Fibroblast of skin of left biceps (primary cell): ENCODE measurements at regions not wholly inside any gene's neighbourhood (a gene's known extent, or its start where the extent isn't known, plus 50 kb on each side); places are given as distances from the start of the nearest gene placed in this dataset.
"Not testable (repeated sequence)": the region's sequence is repeated elsewhere in the genome, so short reads cannot be mapped to it uniquely, and the experiment has no call there.

ENCODE experiments used
- DNase-seq, 2 experiments: peaks; one replicate each; pipeline ENCODE4 v3.0.0-alpha.2; 2013; ENCODE audit warnings: low read depth in 2 of 2

DNA sequence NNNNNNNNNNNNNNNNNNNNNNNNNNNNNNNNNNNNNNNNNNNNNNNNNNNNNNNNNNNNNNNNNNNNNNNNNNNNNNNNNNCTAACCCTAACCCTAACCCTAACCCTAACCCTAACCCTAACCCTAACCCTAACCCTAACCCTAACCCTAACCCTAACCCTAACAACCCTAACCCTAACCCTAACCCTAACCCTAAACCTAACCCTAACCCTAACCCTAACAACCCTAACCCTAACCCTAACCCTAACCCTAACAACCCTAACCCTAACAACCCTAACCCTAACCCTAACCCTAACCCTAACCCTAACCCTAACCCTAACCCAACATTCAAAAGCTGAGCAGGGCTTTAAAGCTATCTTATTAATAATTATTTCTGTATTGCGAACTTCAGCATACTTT lies 182.5 kb upstream of the FAM20C start:
- DNase-seq = not testable (repeated sequence)

DNA sequence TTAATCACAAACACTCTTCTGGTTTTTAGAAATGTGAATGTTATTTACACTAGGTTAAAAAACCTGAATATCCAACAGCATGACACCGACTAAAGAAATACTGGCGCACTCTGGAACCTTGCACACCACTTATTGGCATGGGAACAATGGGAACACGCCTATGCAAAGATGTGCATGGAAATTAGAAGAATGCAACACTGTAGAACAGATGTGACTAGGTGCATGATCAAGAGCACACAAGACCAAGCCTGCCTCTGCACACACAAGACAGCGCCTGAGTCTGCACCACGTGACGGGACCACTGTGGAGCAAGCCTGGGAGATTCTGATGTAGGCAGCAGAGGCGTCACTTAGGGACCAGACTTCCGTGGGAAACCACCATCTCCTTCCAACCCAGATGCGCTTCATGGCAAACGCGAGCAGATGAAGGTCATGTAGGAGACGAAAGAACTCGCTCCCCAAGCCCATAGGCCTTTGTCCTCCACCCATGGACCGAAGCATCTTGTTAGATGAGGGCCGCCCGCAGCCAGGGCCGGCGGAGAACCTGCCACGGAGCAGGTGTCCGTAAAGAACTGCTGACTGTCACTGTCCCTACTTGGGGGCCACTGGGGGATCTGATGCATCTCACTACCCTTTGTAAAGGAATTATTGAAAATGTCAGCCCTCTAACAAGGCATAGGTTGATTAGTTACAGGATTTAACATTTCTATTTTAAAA lies 159.6 kb upstream of the FAM20C start:
- not testable (repeated sequence) for DNase-seq

DNA sequence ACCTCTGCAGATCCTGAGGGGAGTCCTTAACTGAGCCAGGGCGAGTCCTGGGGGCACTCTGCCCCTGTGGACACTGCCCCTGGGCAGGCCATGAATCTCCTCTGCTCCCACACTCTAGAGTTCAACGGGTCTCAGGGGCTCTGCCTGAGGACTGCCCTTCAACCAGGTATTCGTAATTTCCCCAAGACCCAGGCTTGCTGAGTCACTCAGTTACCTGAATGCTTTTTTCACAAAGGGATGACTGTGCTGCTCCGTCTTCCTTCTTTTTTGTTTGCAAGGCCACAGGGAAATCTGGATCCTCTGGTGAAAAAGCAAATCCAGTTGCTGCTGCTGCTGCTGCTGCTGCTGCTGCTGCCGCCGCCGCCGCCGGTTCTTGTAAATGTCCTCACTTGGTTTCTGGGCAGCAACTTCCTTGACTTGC lies 157.2 kb upstream of the FAM20C start:
- not testable (repeated sequence) for DNase-seq

DNA sequence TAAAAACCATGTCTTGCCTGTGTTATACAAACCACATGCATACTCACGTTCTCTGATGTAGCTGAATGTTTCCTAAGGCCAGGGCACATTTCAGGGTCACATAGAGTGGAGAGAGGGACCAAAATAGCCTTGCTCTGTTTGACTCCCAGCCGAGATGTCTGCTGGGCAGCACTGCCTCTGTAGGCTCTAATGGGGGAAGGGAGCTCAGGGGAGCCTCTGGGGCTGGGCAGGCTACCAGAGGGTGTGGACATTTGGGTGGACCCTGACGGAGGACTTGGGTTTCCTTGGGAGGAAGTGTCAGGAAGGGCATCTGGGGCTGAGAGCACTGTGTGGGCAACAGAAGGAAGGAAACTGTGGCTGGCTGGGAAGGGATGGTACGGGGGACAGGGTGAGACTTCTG lies 155.8 kb upstream of the FAM20C start:
- not testable (repeated sequence) for DNase-seq

DNA sequence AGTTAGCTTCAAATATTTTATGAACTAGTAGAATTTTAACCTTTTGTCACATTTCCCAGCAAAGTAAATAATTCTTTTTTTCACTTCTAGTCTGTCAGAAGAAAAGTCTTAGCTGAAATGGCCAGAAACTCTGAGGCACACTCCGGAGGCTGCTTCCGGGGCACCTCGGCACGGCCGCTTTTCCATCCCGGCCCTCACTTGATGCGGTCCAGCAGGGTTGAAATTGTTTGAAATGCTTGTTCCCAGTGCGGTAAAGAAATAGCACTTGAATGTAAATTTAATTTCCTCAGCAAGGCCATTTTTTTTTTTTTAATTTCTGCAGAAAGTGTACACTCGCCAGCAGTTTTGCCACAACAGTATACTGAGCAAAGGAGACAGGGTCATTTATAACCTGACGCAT lies 154.7 kb upstream of the FAM20C start:
- not testable (repeated sequence) for DNase-seq

DNA sequence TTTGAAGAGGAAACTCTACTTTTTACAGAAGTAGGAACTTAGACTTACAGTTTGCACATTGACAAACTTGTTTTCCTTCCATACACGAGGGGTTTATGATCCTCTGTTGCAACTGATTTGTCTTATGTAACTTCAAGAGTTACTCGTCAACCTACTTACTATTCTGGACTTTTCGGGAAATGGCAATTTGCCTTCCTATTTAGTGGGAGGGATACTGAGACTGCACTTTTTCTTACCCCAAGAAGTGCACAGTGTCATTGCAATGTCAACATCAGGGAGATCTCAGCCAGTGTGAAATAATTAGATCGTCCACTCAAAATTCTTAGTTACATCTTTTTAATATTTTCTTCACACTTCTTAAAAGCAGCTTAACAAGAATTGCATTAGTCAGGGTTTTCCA lies 153.9 kb upstream of the FAM20C start:
- DNase-seq = not testable (repeated sequence)

DNA sequence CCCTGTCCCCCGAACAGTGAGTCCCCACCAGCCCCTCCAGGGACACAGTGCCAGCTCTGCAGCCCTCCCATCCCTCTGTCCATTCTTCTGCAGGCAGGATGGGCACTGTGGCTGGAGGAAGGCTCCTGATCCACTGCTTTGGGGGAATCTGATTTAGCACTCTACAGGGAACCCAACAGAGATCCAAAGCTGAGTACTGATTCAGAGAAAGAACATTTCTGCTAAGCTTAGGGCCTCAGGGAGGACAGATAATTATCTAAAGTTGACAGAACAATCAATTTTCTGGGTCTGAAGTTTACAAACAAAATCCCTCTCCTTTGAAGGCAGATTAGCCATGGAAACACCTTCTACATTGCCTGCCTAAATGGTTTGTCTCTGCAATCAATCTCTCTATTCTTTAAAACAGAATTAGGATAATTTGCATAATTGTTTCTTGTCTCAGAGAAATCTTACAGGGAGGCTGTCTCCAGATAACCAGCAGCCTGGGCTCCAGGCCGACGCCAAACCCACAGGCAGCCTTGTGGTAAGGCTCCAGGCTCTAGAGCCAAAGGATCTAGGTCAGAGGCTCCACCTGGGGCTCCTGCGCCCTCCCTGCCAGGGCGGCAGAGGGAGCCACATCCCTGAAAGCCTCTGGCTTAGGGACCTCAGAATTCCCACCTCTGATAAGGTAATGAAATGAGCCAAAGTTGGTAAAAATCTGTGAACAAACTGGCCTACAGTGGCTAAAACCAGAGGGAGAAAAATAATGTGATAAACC lies 152.2 kb upstream of the FAM20C start:
- not testable (repeated sequence) for DNase-seq

DNA sequence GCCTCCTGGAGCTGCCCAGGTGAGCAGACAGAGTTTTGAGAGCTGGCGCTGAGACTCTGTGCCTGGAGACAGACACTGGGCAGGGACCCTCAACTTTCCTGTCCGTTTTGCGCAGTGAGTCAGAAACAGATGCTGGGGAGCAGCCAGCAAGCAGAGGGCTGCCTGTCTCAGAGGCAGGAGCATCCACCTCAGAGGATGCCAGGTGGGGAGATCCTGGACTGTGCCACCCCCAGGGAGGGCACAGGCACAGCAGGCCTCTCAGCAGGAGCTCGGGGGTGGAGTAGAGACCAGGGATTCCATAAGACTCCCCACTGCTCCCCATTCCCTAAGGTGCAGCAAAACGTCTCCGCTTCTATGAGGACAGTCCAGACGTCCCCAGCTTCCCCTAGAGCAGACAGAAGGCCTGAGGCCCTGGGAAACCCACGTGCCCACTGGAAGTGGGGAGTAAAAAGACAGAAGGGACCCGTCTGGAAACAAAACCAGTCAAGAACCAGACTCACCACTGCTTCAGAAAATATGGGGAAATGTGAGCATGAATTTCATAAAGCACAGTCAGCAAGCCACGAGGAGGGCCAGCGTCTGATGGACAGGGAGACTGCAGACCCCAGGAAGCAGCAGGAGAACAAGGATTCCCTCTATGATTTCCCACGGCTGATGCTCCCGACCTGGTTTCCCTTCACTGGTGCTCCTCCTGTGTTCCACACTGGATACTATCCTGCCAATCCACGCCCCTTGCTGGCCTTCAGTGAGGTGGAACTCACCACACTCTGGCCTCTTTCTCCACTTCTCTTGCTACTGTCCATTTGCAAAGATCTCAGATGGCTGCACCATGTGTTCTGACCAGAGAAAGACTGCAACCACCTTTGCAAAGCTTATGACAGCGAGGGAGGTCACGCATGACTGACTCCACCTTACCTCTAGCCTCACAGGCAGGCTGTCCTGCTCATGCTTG lies 151.3 kb upstream of the FAM20C start:
- no peak for DNase-seq

DNA sequence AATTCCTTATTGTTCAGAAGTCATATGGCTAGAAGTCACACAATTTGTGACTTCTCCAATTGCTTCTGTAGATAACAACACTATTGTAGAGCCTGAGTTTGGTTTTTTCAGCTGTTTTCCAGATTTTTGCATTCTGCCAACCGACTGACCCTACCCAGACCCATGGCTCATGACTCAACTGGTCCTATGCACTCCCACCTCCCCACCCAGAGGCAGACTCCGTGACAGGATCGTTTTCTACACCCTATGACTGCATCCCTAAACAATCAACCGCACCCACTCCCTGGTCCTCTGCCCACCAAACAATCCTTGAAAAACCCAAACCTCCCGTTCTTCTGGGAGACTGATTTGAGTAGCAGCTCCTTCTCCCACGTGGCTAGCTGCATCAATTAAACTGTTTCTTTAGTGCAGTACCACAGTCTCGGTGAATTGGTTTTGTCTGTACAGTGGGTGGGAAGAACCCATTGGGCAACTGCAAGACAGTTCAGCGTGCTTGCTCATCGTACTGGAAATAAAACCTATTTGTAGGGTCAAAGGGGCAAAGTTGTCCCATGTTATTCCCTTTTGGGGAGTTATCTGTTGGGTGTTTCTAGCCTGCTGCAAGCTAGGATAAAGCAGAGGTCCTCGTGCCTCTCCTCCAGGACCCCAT lies 150.3 kb upstream of the FAM20C start:
- DNase-seq = no peak

DNA sequence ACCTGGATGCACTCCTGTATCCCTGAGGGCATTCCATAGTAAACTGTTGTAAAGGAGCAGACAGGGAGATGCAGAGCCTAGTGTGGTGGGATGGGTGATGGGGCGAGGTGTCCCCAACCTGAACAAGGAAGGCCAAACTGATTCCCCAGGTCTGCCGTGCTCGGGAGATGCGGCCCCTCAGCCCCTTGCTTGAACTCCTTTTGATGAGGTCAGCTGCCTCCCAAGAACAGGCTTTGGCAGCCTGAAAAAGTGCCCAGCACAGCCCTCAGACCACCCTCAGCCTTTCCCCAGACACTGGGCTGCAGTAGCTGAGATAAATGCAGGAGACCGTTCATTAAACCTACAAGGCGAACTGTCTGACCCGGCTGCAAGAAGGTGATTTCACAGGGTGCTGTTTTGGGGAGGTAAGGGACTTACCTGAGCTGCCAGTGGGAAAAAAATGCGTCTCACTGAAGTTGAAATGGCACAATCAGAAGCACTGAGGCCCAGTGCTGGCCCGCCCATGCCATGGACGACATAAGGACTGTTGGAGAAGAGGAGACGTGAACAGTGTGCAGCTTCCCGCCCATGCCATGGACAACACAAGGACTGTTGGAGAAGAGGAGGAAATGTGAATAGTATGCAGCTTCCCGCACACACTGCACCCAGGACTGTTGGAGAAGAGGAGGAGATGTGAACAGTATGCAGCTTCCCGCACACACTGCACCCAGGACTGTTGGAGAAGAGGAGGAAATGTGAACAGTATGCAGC lies 148.4 kb upstream of the FAM20C start:
- DNase-seq = no peak

DNA sequence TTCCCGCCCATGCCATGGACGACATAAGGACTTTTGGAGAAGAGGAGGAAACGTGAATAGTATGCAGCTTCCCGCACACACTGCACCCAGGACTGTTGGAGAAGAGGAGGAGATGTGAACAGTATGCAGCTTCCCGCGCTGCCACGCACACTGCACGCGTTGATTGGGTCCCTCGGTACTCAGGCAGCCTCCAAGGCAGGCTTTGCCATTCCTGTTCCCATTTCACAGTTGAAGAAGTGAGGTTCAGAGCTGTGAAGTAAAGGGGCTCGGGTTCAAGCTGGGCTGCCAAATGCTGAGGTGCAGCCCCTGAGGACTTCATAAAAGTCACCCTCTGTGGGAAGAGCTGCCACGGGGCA lies 147.9 kb upstream of the FAM20C start:
- DNase-seq = no peak

DNA sequence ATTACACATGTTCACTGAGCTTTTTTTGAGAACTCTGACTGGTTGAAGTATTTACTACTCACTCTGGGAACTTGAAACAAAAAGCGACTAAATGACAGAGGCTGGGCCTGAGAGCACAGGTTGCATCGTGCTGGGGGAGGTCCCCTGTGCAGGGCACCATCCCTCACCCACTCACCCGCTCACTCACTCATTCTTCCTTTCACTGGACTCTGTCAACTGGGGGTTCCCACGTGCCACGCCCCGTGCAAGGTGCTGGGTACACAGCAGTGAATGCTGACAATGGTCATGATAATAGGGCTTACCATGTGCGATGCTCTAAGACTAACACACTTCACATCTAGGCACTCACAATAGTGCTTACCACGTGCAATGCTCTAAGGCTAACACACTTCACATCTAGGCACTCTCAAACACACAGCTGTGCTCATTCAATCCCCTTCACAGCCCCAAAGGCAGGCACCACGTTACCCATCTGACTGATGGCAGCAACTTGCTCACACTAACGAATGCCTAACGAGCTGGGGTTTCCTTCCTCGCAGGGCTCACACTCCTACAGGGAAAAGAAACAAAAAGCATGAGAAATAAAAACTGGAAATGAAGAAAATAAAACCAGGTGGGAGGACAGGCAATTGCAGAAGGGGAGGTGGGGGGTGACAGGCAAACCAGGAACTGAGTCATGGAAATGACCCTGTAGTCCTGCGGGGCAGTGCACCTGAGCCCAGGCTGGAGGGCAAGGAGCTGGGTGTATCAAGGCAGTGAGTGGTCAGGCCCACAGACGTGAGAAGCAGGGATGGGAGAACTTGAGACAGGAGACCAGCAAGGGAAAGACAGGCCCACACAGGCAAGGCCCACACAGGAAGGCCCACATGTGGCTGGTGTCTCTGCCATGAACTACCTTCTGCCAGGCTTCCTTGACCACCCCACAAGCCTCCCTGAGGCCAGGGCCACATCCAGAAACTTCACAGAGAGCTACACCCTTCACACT lies 147.0 kb upstream of the FAM20C start:
- no peak for DNase-seq

DNA sequence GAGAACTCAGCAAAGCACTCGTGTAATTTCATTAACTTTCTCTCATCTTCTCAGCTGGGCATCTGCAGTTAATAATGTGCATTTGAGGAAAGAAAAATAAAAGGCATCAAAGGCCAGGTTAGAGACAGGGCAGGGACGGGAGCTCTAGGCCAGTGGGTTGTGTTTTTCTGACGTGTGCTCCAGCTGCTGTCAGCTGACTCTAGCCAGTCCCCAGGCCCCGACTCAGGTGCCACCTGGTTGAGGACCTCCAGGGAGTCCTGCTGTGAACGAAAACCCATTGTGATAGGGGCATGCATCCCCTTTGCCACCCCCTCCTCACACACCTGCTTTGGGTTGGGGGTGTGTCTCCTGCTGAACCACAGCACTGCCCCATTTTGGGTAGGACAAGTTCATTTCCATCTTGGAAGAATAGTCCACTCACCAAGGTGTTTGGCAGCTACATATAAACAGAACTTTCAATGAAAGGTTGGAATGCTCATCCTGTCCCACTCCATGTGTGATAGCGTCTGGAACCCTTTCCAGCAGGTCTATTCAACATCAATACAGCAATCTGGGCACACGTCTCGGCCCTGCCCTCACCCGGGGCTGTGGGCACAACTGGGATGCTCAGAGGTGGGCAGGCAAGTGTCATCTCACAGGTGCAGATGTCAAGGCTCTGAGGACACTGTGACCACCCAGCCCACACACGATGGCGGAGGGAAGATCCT lies 146.1 kb upstream of the FAM20C start:
- no peak for DNase-seq

DNA sequence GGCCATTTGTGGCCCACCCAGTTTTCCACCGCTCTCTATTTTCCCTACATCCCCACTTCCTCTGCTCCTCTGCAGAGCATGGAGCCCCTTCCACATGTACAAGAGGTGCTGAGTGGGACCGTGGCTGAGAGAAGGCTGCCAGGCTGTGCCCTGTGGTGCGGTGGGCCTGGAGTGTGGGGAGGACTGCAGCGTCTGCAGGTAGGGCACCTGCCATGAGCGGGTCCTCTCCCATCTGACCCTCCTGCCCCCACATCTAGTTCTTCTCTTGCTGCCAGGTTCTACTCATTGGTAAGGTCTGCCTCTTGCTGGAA lies 145.6 kb upstream of the FAM20C start:
- no peak for DNase-seq

DNA sequence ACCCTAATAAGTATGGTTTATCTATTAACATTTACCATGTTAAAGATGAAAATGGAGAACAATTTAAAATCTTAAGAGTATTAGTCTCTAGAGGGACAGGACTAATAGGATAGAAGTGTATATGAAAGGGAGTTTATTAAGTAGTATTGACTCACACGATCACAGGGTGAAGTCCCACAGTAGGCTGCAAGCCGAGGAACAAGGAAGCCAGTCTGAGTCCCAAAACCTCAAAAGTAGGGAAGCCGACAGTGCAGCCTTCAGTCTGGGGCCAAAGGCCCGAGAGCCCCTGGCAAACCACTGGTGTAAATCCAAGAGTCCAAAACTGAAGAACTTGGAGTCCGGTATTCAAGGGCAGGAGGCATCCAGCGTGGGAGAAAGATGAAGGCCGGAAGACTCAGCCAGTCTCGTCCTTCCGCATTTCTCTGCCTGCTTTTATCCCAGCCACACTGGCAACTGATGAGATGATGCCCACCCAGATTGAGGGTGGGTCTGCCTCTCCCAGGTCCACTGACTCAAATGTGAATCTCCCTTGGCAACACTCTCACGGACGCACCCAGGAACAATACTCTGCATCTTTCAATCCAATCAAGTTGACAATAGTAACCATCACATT lies 140.8 kb upstream of the FAM20C start:
- DNase-seq = no peak

DNA sequence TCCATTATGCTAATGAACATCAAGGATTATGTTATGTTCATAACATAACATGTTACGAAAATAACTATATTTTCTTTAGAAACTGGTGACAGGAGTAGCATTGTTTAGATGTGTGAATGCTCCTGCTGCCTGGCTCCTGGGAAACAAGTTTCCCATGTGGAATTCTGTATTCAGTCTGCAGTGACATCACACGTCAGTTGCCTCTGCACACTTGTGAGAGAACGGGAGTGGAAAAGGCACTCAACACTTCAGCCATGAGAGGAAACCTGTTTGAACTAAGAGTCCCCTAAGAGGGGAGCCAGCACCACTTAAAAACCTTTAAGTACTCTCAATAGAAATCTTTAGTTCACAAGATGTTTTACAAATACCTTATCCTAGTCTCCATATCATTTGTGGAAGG lies 140.3 kb upstream of the FAM20C start:
- no peak for DNase-seq

DNA sequence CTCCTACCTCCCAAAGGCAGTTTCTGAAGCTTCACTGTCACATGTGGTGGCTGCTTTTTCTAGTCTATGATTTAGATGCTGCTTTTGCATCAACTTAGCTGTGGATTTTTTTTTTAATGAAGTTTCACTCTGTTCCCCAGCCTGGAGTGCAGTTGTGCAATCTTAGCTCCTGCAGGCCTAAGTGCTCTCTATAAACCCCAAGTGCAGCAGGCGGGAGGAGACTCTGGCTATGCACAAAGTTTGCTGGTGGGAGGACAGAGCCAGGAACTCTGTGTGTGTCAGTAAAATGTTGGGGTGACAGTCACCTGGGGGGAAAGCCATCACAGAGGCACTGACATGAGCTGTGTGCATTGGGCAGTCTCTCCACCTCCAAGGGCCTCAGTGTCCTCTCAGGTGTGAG lies 138.8 kb upstream of the FAM20C start:
- DNase-seq = no peak

DNA sequence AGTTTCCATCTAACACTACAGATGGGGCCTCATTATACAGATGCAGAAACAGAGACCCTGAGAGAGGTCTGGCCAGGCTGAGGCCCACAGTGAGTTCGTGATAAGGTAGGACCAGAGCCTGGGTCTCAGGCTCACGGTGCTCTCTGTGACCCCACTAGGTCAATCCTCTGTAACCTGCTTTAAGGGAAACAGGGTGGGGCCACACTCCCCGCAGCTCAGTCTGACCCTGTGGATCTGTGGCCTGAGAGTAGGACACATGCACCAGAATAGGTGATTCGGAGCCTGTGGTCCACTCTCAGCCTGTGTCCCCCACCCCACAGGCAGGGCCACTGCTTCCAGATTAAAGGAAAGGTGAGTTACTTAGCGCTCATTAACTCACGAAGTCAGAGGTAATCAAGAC lies 137.8 kb upstream of the FAM20C start:
- no peak for DNase-seq

DNA sequence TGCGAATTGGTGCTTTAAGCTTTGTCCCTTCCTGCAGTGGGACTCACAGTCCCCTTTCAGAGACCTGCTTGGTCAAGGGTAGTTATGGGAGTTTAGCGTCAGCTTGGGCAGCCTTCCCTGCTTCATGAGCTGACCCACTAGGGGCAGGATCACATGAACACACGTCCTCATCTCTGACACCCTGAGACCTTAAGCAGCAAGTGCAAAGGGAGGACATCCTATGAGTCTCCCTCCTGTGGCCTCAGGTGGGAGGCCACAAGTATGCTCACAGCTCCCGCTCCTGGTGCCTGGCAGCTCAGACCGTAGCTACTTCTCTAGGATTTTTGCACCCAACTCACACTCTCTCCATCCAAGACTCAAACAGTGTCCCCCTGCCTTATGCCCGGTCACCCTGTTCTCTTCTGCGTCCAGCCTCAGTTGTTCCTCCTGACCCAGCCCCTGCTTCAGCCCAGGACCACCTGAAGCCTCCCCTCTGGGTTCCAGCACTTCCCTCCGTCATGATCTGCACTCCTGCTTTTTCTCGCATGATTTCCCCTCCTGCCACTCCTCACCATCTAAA lies 136.6 kb upstream of the FAM20C start:
- no peak for DNase-seq
